ENCODE measurements at regions not wholly inside any gene's neighbourhood (a gene's known extent, or its start where the extent isn't known, plus 50 kb on each side); places are given as distances from the start of the nearest gene placed in this dataset.

DNA sequence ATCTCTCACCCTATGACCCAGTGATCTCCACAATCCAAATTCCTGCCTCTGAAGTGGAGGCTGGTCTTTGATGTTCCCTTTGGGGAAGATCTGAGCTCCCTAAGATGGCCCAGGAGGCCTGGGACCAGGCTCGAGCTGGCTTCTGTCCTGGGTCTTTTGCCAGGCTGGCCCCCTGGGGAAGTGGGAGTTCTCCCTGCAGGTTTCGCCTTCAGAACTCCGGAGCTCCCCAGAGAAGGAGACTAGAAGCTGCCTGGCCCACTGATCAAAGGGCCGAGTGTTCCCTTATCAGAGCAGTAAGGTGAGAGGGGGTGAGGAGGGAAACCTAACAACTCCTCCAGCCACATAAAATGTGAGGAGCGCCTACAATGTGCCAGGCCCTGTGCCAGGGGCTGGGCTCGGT is 147.1 kb downstream of the IRF8 start:
- dilution Hi-C loops (cut with MboI; ENCODE audit: extremely low pct_ligation_motif_present, low sequenced_read_pairs), result no loop called here
- Histone ChIP-seq H3K4me3 (replicated peaks in 1 of 3; ENCODE audit: insufficient read depth in 1 of 3, low read depth in 1 of 3, low read length in 3 of 3) (no peak overlapping the region), H3K27ac (ENCODE audit: insufficient read depth, low read depth, low read length) (no peak overlapping the region), H3K27me3 (ENCODE audit: control insufficient read depth in 2 of 2, insufficient read depth in 2 of 2, low read length in 2 of 2) (peaks cover 5 to 22% of the 10 kb centered on the region in 2 experiments), H3K9ac (replicated peaks; ENCODE audit: extremely low read depth, insufficient read depth, low read length) (no peak overlapping the region), H2AFZ (ENCODE audit: low read depth, low read length) (no peak overlapping the region), H3K9me1 (replicated peaks; ENCODE audit: control insufficient read depth, extremely low read depth, insufficient read depth, low read length) (no peaks in the 10 kb centered on the region), H3K4me2 (ENCODE audit: insufficient read depth, low read length) (no peak overlapping the region), H4K20me1 (replicated peaks; ENCODE audit: control insufficient read depth, extremely low read depth, insufficient read depth, low read length) (no peaks in the 10 kb centered on the region), H3K79me2 (ENCODE audit: control insufficient read depth, insufficient read depth, low read length) (no peaks in the 10 kb centered on the region), H3K36me3 (ENCODE audit: control insufficient read depth in 2 of 2, extremely low read depth in 1 of 2, insufficient read depth in 2 of 2, low read length in 2 of 2) (no peaks in the 10 kb centered on the region), H3K9me3 (replicated peaks; ENCODE audit: control insufficient read depth, insufficient read depth, low read length) (no peaks in the 10 kb centered on the region), H3K4me1 (ENCODE audit: control insufficient read depth, extremely low read depth, insufficient read depth, low read length) (no peaks in the 10 kb centered on the region)
- POLR2A ChIA-PET, result no interaction called here
- no TSS peak for BruUV-seq (replicated peaks)
- no peak for FAIRE-seq
- TF ChIP-seq MYC (IDR thresholded peaks at IDR 0.05; ENCODE audit: low read depth, low read length), result no peak
- no peak for TF ChIP-seq POLR2A (IDR thresholded peaks at IDR 0.05; ENCODE audit: low read depth, low read length)
- CTCF ChIA-PET, result interaction anchor here (1.2 kb wide), 1 partner anchor 472 kb away, joined by 3 read pairs; no protein-coding TSS in a partner anchor
- intact Hi-C loops (cut with micrococcal nuclease), result no loop called here
- no peak for DNase-seq (ENCODE audit: low read depth, low spot score)

GRCh38 chr16:86046667-86047270 is 147.8 kb downstream of the IRF8 start:
- Histone ChIP-seq H3K27ac (ENCODE audit: insufficient read depth, low read depth, low read length) (no peak overlapping the region), H3K4me2 (ENCODE audit: insufficient read depth, low read length) (no peak overlapping the region), H3K4me3 (replicated peaks in 1 of 3; ENCODE audit: insufficient read depth in 1 of 3, low read depth in 1 of 3, low read length in 3 of 3) (no peak overlapping the region), H3K27me3 (ENCODE audit: control insufficient read depth in 2 of 2, insufficient read depth in 2 of 2, low read length in 2 of 2) (peaks cover 4 to 21% of the 10 kb centered on the region in 2 experiments), H3K9ac (replicated peaks; ENCODE audit: extremely low read depth, insufficient read depth, low read length) (no peak overlapping the region), H3K4me1 (ENCODE audit: control insufficient read depth, extremely low read depth, insufficient read depth, low read length) (no peaks in the 10 kb centered on the region), H3K36me3 (ENCODE audit: control insufficient read depth in 2 of 2, extremely low read depth in 1 of 2, insufficient read depth in 2 of 2, low read length in 2 of 2) (no peaks in the 10 kb centered on the region), H3K79me2 (ENCODE audit: control insufficient read depth, insufficient read depth, low read length) (no peaks in the 10 kb centered on the region), H3K9me1 (replicated peaks; ENCODE audit: control insufficient read depth, extremely low read depth, insufficient read depth, low read length) (no peaks in the 10 kb centered on the region), H4K20me1 (replicated peaks; ENCODE audit: control insufficient read depth, extremely low read depth, insufficient read depth, low read length) (no peaks in the 10 kb centered on the region), H2AFZ (ENCODE audit: low read depth, low read length) (no peak overlapping the region), H3K9me3 (replicated peaks; ENCODE audit: control insufficient read depth, insufficient read depth, low read length) (no peaks in the 10 kb centered on the region)
- intact Hi-C loops (cut with micrococcal nuclease) (no loop called here), dilution Hi-C loops (cut with MboI; ENCODE audit: extremely low pct_ligation_motif_present, low sequenced_read_pairs) (no loop called here)
- DNase-seq (ENCODE audit: low read depth, low spot score) (no peak), FAIRE-seq (no peak)
- no peak for TF ChIP-seq MYC (IDR thresholded peaks at IDR 0.05; ENCODE audit: low read depth, low read length)
- TF ChIP-seq, protein P1, sequence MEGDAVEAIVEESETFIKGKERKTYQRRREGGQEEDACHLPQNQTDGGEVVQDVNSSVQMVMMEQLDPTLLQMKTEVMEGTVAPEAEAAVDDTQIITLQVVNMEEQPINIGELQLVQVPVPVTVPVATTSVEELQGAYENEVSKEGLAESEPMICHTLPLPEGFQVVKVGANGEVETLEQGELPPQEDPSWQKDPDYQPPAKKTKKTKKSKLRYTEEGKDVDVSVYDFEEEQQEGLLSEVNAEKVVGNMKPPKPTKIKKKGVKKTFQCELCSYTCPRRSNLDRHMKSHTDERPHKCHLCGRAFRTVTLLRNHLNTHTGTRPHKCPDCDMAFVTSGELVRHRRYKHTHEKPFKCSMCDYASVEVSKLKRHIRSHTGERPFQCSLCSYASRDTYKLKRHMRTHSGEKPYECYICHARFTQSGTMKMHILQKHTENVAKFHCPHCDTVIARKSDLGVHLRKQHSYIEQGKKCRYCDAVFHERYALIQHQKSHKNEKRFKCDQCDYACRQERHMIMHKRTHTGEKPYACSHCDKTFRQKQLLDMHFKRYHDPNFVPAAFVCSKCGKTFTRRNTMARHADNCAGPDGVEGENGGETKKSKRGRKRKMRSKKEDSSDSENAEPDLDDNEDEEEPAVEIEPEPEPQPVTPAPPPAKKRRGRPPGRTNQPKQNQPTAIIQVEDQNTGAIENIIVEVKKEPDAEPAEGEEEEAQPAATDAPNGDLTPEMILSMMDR (IDR thresholded peaks at IDR 0.05; ENCODE audit: extremely low read depth in 1 of 2, insufficient read depth in 1 of 2, low read depth in 1 of 2, low read length in 2 of 2), result no peak
- no peak for TF ChIP-seq MAX (IDR thresholded peaks at IDR 0.05; ENCODE audit: insufficient read depth, insufficient read length)
- TF ChIP-seq POLR2AphosphoS5 (IDR thresholded peaks at IDR 0.05; ENCODE audit: insufficient read depth, low read depth, low read length), result no peak
- TF ChIP-seq POLR2A (IDR thresholded peaks at IDR 0.05; ENCODE audit: low read depth, low read length), result no peak
- TF ChIP-seq EZH2 (IDR thresholded peaks at IDR 0.05; ENCODE audit: borderline replicate concordance, low read depth, low read length, severe bottlenecking), result no peak
- ChIA-PET POLR2A (no interaction called here), CTCF (interaction anchor here (1.2 kb wide), 1 partner anchor 471 kb away, joined by 3 read pairs; no protein-coding TSS in a partner anchor)
- BruUV-seq (replicated peaks), result no TSS peak

Measured in endothelial cell of umbilical vein (primary cell).